Adrenal gland (tissue), 9 donors: ENCODE measurements at regions not wholly inside any gene's neighbourhood (a gene's known extent, or its start where the extent isn't known, plus 50 kb on each side); places are given as distances from the start of the nearest gene placed in this dataset.
"Not testable (repeated sequence)": the region's sequence is repeated elsewhere in the genome, so short reads cannot be mapped to it uniquely, and the experiment has no call there.

Source experiments
- DNase-seq, 7 donors: peaks; one replicate each; pipeline ENCODE4 v3.0.0-alpha.2; 2019 to 2020
- H3K27ac ChIP-seq, 5 donors: fragments of 200-600 bp; sonication (generic) in 4 of 5; 1 replicate in 3 of 5; 2 replicates in 2 of 5; pipeline versions ENCODE4 v1.5.1 to v1.8.0; 2016 to 2020; ENCODE audit warnings: mild to moderate bottlenecking in 1 of 5
- H3K27me3 ChIP-seq: fragments of 200-600 bp; 2 replicates; pipeline ENCODE4 v1.8.0; 2021
- H3K36me3 ChIP-seq, 2 donors: fragments of 200-600 bp; replicated peaks in 1 of 2; 1 replicate in 1 of 2; 2 replicates in 1 of 2; pipeline versions ENCODE4 v1.5.1 to v1.8.0; 2018 to 2022
- H3K4me1 ChIP-seq, 2 donors: fragments of 200-600 bp; replicated peaks in 1 of 2; 1 replicate in 1 of 2; 2 replicates in 1 of 2; pipeline versions ENCODE4 v1.5.1 to v1.8.0; 2018 to 2021
- H3K4me3 ChIP-seq, 4 donors: fragments of 200-600 bp; sonication (generic) in 3 of 4; one replicate each; pipeline ENCODE4 v1.5.1; 2016 to 2018
- H3K9me3 ChIP-seq, 3 donors: fragments of 200-600 bp; sonication (generic) in 1 of 3; replicated peaks in 1 of 3; 1 replicate in 2 of 3; 2 replicates in 1 of 3; pipeline versions ENCODE4 v1.5.1 to v1.8.0; 2016 to 2021
- POLR2A ChIP-seq, 2 donors: fragments of 450-650 bp; IDR thresholded peaks; one replicate each; pipeline ENCODE4 v1.6.1; 2017; ENCODE audit warnings: antibody characterized with exemption in 2 of 2, mild to moderate bottlenecking in 2 of 2, moderate library complexity in 1 of 2
- WGBS, 4 donors: extraction: QIAGEN DNeasy Blood & Tissue Kit in 2 of 4; methylation state at CpG; one replicate each; pipeline versions ENCODE4 v1.1.5 to v1.1.7; 2013 to 2017; 5-methylcytosine and 5-hydroxymethylcytosine counted together
- intact Hi-C, 2 donors: fragments of 100-400 bp; cut with DNase I; formaldehyde crosslinking; loops; one replicate each; pipeline versions ENCODE4 v1.14.1 to v1.15.0; 2022 to 2023
- TF ChIP-seq, protein P1 (sequence below), 6 experiments: fragments of 450-650 bp in 4 of 6; fragments of 200-600 bp in 2 of 6; sonication (generic) in 1 of 6; IDR thresholded peaks; 1 replicate in 5 of 6; 2 replicates in 1 of 6; pipeline versions ENCODE4 v1.5.1 to v1.8.0; 2016 to 2021; ENCODE audit warnings: antibody characterized with exemption in 6 of 6, mild to moderate bottlenecking in 2 of 6, moderate library complexity in 1 of 6
- donor health status: healthy with polysubstance abuse.
- donor health status: Bipolar disorder and iron deficiency.
- donor health status: DM: yes; HTN: yes; CAD: no.
- donor health status: DM: no; HTN: no; CAD: no.
- donor health status: DM: no; HTN: no; CAD: no.

DNA sequence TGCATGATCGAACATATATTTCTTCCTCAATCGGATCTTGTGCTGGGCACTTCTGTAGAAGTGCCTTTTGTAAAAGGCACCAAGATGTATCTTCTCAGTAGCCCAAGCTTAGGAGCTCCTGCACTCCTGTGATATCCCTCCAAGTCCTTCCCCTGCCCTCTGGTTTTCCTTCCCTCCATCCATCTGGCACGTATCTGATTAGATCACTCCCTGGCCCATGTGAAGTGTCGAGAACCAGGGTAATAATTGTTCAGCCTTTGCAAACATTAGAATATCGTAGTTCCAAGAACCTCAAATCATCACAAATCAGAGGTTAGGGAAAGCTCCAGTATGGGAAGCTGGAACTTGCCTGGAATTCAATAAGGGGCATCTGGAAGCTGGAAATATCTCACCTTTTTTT is 221.1 kb upstream of the AUTS2 start:
- H3K36me3 ChIP-seq = no peaks in the 10 kb centered on the region
- no peak for DNase-seq
- peaks cover 0 to 5% of the 10 kb centered on the region in 2 donors for H3K4me1 ChIP-seq
- H3K27me3 ChIP-seq = no peaks in the 10 kb centered on the region
- H3K4me3 ChIP-seq = no peak overlapping the region
- H3K27ac ChIP-seq = no peak overlapping the region
- no peak for TF ChIP-seq POLR2A (IDR thresholded peaks at IDR 0.05)
- TF ChIP-seq, protein P1, sequence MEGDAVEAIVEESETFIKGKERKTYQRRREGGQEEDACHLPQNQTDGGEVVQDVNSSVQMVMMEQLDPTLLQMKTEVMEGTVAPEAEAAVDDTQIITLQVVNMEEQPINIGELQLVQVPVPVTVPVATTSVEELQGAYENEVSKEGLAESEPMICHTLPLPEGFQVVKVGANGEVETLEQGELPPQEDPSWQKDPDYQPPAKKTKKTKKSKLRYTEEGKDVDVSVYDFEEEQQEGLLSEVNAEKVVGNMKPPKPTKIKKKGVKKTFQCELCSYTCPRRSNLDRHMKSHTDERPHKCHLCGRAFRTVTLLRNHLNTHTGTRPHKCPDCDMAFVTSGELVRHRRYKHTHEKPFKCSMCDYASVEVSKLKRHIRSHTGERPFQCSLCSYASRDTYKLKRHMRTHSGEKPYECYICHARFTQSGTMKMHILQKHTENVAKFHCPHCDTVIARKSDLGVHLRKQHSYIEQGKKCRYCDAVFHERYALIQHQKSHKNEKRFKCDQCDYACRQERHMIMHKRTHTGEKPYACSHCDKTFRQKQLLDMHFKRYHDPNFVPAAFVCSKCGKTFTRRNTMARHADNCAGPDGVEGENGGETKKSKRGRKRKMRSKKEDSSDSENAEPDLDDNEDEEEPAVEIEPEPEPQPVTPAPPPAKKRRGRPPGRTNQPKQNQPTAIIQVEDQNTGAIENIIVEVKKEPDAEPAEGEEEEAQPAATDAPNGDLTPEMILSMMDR (IDR thresholded peaks at IDR 0.05) = no peak
- intact Hi-C loops = no loop called here
- 58 to 70% (median 63%) methylated on average over 5 of the region's 5 CpGs for WGBS, 4 donors
- H3K9me3 ChIP-seq = no peaks in the 10 kb centered on the region

DNA sequence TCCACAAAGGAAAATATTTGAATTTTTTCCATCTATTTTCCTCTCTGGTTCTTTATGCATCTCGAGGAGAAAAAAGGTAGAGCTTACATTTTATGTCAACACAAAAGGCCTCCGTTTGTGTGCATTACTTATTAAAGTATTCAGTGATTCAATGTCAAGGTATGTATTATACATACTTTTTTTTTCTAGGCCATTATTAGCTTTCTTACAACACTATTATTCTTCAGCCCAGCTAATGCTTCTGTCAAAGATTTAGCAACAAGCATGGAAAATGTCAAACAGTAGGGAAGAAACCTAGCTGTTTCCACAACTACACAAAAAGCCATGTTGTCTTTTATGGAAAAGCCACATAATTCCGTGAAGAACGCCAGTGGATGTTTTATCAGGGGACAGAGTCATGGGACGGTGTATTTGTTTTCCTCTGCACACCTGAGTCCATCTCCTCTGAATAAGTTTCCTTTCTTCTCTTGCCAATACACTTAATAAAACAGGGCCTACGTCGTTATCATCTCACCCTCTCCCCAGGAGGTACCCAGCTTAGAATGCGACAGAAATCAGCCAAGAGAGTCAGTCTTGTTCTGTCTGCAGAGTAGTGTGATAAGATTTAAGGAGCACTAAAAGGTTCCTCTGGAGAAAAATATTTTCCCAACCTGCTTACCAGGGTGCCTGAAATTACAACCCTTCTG is 209.7 kb upstream of the AUTS2 start:
- TF ChIP-seq, protein P1 (IDR thresholded peaks at IDR 0.05) = no peak
- no peak for TF ChIP-seq POLR2A (IDR thresholded peaks at IDR 0.05)
- no peaks in the 10 kb centered on the region for H3K9me3 ChIP-seq
- no peaks in the 10 kb centered on the region for H3K36me3 ChIP-seq
- no peaks in the 10 kb centered on the region for H3K27me3 ChIP-seq
- H3K4me1 ChIP-seq = no peaks in the 10 kb centered on the region
- 85 to 91% (median 89%) methylated on average over 8 of the region's 8 CpGs for WGBS, 4 donors
- H3K4me3 ChIP-seq = no peak overlapping the region
- intact Hi-C loops = no loop called here
- no peak for DNase-seq
- H3K27ac ChIP-seq = no peak overlapping the region

DNA sequence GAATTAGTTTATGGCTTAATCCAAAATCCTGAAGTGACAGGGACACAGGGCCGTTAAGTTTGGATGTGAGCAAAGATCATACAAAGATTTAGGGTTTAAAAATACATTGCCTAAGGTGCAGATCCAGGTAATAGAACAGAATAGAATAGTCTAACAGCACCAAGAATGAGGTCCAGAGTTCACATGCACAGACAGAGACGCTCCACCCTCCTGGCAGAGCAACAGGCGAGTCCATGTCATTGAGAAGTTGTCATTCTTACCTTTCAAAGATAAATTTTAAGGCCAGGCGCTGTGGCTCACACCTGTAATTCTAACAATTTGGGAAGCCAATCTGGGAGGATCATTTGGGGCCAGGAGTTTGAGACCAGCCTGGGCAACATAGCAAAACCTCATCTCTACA is 209.1 kb upstream of the AUTS2 start:
- WGBS, 4 donors = 66 to 92% (median 86%) methylated on average over 4 of the region's 4 CpGs
- Histone ChIP-seq H3K4me3 (no peak overlapping the region), H3K9me3 (no peaks in the 10 kb centered on the region), H3K27ac (no peak overlapping the region), H3K4me1 (no peaks in the 10 kb centered on the region), H3K27me3 (no peaks in the 10 kb centered on the region), H3K36me3 (no peaks in the 10 kb centered on the region)
- intact Hi-C loops = no loop called here
- no peak for DNase-seq
- TF ChIP-seq, protein P1 (IDR thresholded peaks at IDR 0.05) = no peak
- no peak for TF ChIP-seq POLR2A (IDR thresholded peaks at IDR 0.05)

DNA sequence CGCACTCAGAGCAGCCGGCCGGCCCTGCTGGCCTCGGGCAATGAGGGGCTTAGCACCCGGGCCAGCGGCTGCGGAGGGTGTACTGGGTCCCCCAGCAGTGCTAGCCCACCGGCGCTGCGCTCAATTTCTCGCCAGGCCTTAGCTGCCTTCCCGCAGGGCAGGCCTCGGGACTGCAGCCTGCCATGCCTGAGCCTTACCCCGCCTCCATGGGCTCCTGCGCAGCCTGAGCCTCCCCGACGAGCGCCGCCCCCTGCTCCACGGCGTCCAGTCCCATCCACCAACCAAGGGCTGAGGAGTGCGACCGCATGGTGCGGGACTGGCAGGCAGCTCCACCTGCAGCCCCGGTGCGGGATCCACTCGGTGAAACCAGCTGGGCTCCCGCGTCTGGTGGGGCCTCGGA is 204.4 kb upstream of the AUTS2 start:
- H3K27ac ChIP-seq, intact Hi-C loops, H3K4me1 ChIP-seq, H3K9me3 ChIP-seq, H3K4me3 ChIP-seq, DNase-seq, H3K27me3 ChIP-seq, H3K36me3 ChIP-seq: not testable (repeated sequence)
- WGBS, 4 donors = 89 to 96% (median 92%) methylated on average over 5 to 28 of the region's 30 CpGs

DNA sequence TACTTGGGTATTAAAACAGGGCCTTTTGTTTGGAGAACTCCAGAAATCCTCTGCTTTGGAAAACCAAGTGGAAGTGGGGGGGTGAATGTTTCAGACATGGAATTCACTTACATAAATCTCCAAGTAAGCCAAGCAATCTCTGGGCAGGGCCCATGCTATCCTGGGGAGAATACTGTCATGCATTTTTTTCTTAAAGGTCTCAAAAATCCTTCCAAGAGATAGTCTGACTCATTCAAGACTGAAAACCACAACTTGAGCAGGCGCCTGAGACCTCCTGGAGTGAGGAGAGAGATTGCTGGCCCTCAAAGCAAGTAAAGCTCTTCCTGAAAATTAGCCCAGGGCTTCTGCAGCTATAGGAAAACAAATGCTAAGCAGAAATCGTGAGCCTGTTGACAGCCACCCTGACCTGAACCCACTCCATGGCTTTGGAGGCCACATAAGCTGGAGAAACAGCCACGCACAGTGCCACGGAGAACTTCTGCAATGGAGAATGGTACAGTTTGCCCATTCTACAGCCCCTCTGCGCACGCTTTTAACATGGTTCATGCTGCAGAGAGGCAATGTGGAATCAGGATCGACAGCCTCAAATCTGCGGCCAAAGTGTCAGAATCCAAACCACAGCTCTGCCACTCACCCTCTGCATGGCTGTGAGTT is 203.1 kb upstream of the AUTS2 start:
- WGBS, 4 donors = 85 to 88% (median 85%) methylated on average over 8 of the region's 8 CpGs
- intact Hi-C loops = no loop called here
- DNase-seq = peak in 1 of 7 donors; percentile 17
- no peak overlapping the region for H3K27ac ChIP-seq
- TF ChIP-seq, protein P1 (IDR thresholded peaks at IDR 0.05) = no peak
- TF ChIP-seq POLR2A (IDR thresholded peaks at IDR 0.05) = no peak
- no peaks in the 10 kb centered on the region for H3K9me3 ChIP-seq
- H3K4me3 ChIP-seq = no peak overlapping the region
- no peaks in the 10 kb centered on the region for H3K36me3 ChIP-seq
- H3K27me3 ChIP-seq = no peaks in the 10 kb centered on the region
- no peaks in the 10 kb centered on the region for H3K4me1 ChIP-seq
